Upper lobe of left lung (tissue), 4 donors: ENCODE measurements at regions not wholly inside any gene's neighbourhood (a gene's known extent, or its start where the extent isn't known, plus 50 kb on each side); places are given as distances from the start of the nearest gene placed in this dataset.

Experiments used
- POLR2A ChIP-seq, 4 donors: fragments of 450-650 bp; IDR thresholded peaks; one replicate each; pipeline ENCODE4 v1.5.1; 2016 to 2017; ENCODE audit warnings: antibody characterized with exemption in 4 of 4, mild to moderate bottlenecking in 2 of 4
- POLR2AphosphoS5 ChIP-seq, 2 donors: sonication (generic); formaldehyde crosslinking; IDR thresholded peaks; one replicate each; pipeline ENCODE4 v1.5.1; 2017; ENCODE audit warnings: antibody characterized with exemption in 2 of 2
- TF ChIP-seq, protein P1 (sequence below), 6 experiments: fragments of 450-650 bp in 4 of 6; fragments of 200-600 bp in 2 of 6; sonication (generic) in 2 of 6; IDR thresholded peaks; one replicate each; pipeline ENCODE4 v1.5.1; 2016 to 2019; ENCODE audit warnings: antibody characterized with exemption in 6 of 6

GRCh38 chr15:87300146-87300545, 956.4 kb downstream of the NTRK3 start:
- TF ChIP-seq, protein P1, sequence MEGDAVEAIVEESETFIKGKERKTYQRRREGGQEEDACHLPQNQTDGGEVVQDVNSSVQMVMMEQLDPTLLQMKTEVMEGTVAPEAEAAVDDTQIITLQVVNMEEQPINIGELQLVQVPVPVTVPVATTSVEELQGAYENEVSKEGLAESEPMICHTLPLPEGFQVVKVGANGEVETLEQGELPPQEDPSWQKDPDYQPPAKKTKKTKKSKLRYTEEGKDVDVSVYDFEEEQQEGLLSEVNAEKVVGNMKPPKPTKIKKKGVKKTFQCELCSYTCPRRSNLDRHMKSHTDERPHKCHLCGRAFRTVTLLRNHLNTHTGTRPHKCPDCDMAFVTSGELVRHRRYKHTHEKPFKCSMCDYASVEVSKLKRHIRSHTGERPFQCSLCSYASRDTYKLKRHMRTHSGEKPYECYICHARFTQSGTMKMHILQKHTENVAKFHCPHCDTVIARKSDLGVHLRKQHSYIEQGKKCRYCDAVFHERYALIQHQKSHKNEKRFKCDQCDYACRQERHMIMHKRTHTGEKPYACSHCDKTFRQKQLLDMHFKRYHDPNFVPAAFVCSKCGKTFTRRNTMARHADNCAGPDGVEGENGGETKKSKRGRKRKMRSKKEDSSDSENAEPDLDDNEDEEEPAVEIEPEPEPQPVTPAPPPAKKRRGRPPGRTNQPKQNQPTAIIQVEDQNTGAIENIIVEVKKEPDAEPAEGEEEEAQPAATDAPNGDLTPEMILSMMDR (IDR thresholded peaks at IDR 0.05), result no peak
- TF ChIP-seq POLR2A (IDR thresholded peaks at IDR 0.05), result no peak
- no peak for TF ChIP-seq POLR2AphosphoS5 (IDR thresholded peaks at IDR 0.05)
